ENCODE measurements at regions not wholly inside any gene's neighbourhood (a gene's known extent, or its start where the extent isn't known, plus 50 kb on each side); places are given as distances from the start of the nearest gene placed in this dataset.
"Not testable (repeated sequence)": the region's sequence is repeated elsewhere in the genome, so short reads cannot be mapped to it uniquely, and the experiment has no call there.

DNA sequence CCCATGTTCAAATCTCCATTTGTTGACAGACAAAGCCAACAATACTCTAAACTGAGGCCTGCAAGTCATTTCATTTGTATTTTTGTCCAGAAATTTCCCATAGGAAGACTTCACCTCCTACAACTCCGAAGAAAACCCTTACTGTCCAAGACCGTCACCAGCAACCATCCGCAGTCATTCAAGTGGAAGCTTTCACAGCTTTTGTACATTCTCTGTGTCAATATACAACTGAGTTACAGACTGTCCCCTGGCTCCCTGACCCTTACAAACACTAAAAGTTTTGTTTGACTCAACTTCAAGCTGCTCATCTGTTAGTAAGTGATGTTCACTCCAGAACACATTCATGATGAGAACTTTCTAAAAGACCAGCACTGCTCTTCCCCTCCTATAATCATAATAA lies 210.1 kb downstream of the DEPDC1B start:
- DNase-seq (ENCODE audit: extremely low read depth in 1 of 2, low read depth in 1 of 2): no peak

GRCh38 chr5:60489377-60489776 lies 210.6 kb downstream of the DEPDC1B start:
- DNase-seq (ENCODE audit: extremely low read depth in 1 of 2, low read depth in 1 of 2): no peak

DNA sequence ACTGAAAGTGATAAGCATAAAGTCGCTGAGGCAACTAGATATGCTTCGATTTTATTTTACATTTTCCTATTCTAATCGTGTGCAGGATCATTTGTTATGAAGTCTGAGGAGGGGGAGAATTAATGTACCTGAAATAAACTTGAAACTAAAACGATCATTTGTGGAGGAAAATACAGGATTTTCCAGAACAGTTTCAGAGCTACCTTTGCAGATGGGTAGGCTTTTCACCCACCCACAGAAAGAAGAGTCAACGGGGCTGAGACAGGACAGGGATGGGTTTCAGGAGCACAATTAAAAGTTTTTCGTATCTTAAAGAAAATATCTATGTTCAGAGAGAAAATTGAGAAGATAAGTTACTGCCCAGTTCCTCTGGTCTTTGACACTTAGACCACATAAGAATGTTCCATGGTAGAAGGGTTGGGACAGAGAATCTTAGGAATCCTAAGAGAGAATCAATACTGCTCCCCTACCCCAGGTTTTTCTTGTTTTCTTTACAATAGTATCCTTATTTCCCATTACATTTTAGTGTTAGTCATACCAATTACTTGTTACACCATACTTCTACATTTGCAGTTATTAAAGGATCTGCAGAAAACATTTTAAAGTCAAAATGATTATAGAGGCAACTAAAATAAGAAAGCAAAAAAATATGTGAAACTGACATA lies 211.4 kb downstream of the DEPDC1B start:
- DNase-seq (ENCODE audit: extremely low read depth in 1 of 2, low read depth in 1 of 2): no peak

DNA sequence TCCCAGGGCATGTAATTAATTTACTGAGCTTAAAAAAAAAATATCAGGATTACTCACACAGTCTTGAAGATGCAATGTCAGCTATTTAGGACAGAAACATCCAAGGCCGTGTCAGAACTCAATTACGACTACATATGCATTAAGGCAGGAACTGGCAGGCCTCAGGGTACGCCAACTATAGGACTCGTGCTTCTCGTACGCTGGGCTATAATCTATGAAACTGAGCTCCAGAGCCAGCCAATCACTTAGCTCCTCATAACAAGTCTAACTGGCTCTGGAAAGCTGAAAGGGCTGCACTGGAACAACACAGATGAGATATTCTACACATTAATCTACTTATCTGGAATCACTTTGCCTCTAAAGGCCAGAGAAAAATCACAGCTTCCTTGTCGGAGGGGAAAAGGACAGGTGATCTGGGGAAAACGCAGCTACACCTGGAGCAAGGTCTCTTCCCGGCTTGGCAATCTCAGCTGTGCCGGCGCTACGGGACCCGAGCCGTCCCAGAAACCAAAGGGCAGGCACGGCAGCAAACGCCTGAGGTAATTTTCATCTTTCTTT lies 212.0 kb downstream of the DEPDC1B start:
- DNase-seq (ENCODE audit: extremely low read depth in 1 of 2, low read depth in 1 of 2): no peak

DNA sequence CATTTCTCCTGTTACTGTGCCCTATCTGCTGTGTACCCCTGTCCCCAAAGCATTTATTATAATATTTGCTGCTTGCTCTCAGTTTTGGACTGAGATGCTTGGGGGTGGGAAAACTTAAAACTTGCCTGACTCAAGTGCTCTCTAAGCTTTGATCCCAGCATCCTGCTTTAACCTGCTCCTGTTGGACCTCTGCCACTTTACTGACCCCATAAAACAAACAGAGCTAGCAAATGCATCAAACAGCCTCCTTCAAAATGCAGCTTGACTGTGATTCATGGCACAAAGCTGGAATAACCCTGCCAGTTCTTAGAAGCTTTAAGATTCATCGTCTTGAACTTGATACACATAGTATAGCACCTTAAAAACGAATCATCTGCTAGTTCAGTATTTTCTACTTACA lies 212.5 kb downstream of the DEPDC1B start:
- no peak for DNase-seq (ENCODE audit: extremely low read depth in 1 of 2, low read depth in 1 of 2)

GRCh38 chr5:60485361-60485760 lies 214.6 kb downstream of the DEPDC1B start:
- no peak for DNase-seq (ENCODE audit: extremely low read depth in 1 of 2, low read depth in 1 of 2)

DNA sequence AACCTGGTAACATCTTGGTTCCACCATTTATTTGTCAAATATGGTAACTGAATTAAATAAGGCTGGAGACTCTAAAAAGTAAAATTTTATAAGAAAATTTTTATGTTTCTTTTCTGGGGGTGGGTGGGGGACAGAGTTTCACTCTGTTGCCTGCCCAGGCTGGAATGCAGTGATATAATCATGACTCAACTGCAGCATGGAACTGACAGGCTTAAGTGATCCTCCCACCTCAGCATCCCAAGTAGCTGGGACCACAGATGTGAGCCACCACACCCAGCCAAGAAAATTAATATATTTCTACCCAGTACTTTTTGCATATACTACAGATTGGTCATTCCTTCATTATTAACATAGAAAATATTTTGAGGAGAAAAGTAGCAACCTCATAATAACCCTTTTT lies 216.9 kb downstream of the DEPDC1B start:
- DNase-seq (ENCODE audit: extremely low read depth in 1 of 2, low read depth in 1 of 2): no peak

DNA sequence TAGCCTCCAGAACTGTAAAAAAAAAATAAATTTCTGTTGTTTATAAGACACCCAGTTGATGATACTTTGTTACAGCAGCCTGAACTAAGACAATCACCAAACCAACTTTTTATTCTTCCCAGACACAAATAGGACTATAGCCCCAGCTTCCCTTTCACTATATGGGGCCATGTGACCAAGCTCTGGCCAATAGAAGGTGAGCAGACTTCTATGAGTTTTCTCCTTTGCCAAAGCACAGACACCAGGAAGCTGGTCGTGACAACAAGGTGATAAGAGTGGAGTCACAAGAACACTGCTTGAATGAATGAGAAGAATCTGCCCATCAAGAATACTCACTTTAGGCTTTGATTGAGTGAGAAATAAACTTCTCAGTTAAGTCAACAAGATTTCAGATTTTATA lies 217.7 kb downstream of the DEPDC1B start:
- no peak for DNase-seq (ENCODE audit: extremely low read depth in 1 of 2, low read depth in 1 of 2)

DNA sequence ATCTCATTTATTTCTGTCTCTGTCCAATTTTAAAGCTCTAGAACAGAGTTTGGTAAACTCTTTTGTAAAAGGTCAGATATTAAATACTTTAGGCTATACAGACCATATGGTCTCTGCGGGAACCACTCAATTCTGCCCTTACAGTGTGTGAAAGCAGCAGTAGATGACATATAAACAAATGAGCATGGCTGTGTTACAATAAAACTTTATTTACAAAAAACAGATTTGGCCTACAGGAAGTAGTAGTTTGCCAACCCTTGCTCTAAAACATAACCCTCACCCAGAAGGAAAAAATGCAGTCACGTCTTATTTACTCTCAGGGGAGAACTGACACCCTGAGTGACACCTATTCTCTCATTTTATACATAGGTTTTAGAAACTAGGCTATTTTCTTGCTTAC lies 220.4 kb downstream of the DEPDC1B start:
- DNase-seq (ENCODE audit: extremely low read depth in 1 of 2, low read depth in 1 of 2): no peak

DNA sequence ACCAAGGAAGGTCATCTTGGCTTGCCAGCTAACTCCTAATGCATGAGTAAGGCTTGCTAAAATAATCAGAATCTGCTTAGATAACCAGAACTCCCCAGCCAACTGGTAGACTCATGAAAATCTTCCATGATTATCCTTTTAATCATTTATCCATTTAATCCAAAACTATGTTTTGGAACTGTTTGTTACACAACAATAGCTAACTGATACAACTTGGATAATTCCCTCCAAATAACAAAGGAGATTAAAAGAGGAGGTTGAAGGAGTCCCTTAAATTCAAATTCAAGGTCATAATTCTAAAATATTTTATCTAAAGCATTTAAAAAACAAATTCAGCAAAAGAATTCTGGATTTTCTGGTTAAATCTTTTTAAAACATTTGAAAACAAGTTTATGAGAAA lies 222.1 kb downstream of the DEPDC1B start:
- no peak for DNase-seq (ENCODE audit: extremely low read depth in 1 of 2, low read depth in 1 of 2)

GRCh38 chr5:60473654-60474053 lies 226.3 kb downstream of the DEPDC1B start:
- no peak for DNase-seq (ENCODE audit: extremely low read depth in 1 of 2, low read depth in 1 of 2)

- DNase-seq (ENCODE audit: extremely low read depth in 1 of 2, low read depth in 1 of 2): not testable (repeated sequence)
Observed at GRCh38 chr5:60473027-60473426, 226.9 kb downstream of the DEPDC1B start.

GRCh38 chr5:60470881-60471280 lies 229.1 kb downstream of the DEPDC1B start:
- DNase-seq (ENCODE audit: extremely low read depth in 1 of 2, low read depth in 1 of 2): no peak

- DNase-seq (ENCODE audit: extremely low read depth in 1 of 2, low read depth in 1 of 2): no peak
Observed at GRCh38 chr5:60469286-60469685, 230.7 kb downstream of the DEPDC1B start.

DNA sequence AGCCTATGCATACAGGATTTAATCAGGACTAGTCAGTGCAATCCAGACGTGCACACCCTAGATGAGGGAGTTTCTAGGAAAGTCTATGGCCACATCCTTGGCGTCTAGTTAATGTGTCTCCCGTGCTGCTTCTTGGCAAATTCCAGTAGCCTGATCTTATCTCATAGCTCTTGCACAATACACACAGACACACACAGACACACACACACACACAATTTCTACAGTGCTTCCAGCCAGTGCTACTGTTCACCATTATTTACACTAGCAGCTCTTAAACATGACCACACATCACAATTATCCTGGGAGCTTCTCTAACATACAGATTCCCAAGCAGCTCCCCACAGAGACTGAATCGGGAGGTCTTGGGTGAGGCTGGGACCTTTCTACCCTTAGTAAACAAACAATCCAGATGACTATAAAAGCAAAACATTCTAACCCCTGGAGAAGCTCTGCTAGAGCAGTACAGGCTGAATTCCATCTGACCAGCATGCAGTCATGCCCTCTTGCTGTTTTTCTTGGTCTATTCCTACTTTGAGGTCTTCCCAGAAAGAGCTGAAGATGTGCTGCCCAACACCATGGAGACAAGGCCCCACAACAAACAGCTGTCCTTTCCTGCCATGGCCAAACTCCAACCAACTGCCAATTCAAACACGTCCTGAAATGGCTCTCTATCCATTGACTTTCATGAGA lies 236.6 kb downstream of the DEPDC1B start:
- DNase-seq (ENCODE audit: extremely low read depth in 1 of 2, low read depth in 1 of 2): no peak

GRCh38 chr5:60458666-60459065 lies 241.3 kb downstream of the DEPDC1B start:
- DNase-seq (ENCODE audit: extremely low read depth in 1 of 2, low read depth in 1 of 2): no peak

- no peak for DNase-seq (ENCODE audit: extremely low read depth in 1 of 2, low read depth in 1 of 2)
Observed at GRCh38 chr5:60457233-60457632, 242.7 kb downstream of the DEPDC1B start.

GRCh38 chr5:60455589-60455988 lies 244.4 kb downstream of the DEPDC1B start:
- DNase-seq (ENCODE audit: extremely low read depth in 1 of 2, low read depth in 1 of 2): no peak

- not testable (repeated sequence) for DNase-seq (ENCODE audit: extremely low read depth in 1 of 2, low read depth in 1 of 2)
Observed at GRCh38 chr5:60454277-60454676, 245.7 kb downstream of the DEPDC1B start.

GRCh38 chr5:60453186-60453976 lies 246.6 kb downstream of the DEPDC1B start:
- DNase-seq (ENCODE audit: extremely low read depth in 1 of 2, low read depth in 1 of 2): no peak

DNA sequence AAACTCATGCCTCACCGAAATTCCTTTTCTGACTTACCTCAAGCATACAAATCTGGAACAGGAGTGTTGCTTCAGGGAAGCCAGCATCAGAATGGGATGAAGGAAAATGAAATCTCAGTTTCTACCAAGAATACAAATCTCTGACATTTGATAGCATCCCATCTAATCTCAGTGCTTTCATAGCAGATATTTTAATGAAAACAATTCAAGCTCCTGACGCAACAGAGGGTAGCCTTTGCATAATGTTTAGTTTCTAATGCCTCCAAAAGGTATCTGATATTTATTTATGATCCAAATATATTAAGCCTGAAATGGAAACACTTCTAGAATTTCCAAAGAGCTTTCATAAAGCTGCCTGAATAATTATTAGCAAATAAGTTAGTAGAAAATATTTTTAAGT lies 251.4 kb downstream of the DEPDC1B start:
- DNase-seq (ENCODE audit: extremely low read depth in 1 of 2, low read depth in 1 of 2): no peak

- DNase-seq (ENCODE audit: extremely low read depth in 1 of 2, low read depth in 1 of 2): no peak
Observed at GRCh38 chr5:60447488-60447920, 252.5 kb downstream of the DEPDC1B start.

Data from stimulated activated CD8-positive, alpha-beta memory T cell treated with anti-CD3 and anti-CD28 coated beads, Interleukin-7, amount 100 ng/mL, for 48 hours (primary cell).